ENCODE measurements at regions not wholly inside any gene's neighbourhood (a gene's known extent, or its start where the extent isn't known, plus 50 kb on each side); places are given as distances from the start of the nearest gene placed in this dataset.
"Not testable (repeated sequence)": the region's sequence is repeated elsewhere in the genome, so short reads cannot be mapped to it uniquely, and the experiment has no call there.

DNA sequence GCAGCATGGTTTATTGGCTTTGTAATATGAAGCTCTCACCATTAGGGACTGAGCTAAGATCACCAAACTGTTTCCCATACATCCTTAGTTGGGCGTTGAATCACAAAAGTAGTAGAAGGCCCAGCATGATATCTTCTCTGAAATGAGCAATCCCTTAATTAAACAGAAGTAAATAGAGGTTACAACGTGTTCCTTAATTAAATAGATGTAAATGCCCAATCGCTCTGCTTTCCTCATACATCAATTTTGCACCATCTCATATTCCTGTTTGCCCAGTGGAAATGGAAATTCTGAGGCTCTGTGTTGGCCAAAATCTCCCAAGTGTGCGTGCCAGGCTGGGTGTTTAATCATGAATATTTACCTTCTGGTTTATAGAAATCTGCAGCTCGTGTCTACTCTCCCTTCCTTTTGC lies 107.4 kb upstream of the FOXB1 start:
- DNase-seq (ENCODE audit: low spot score): no peak

GRCh38 chr15:59894835-59895234 lies 109.3 kb upstream of the FOXB1 start:
- no peak for DNase-seq (ENCODE audit: low spot score)

DNA sequence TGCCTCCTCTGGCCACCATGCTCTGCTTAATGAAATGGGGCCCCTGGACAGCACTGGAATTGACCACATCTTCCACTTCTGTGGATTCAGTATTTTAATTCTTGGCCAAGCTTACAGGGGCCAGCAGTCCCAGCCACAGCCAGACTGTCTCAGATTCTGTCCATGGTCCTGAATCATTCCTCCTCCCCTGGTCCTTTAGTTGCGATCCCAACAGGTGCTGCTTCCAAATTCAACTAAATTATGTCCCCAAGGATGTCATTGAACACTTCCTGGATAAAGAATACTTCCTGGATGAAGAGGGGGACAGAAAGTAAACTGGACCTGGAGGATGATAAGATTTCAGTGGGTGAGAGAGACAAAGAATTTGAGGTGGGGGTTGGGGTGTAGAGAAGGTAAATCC lies 111.1 kb upstream of the FOXB1 start:
- DNase-seq (ENCODE audit: low spot score): no peak

DNA sequence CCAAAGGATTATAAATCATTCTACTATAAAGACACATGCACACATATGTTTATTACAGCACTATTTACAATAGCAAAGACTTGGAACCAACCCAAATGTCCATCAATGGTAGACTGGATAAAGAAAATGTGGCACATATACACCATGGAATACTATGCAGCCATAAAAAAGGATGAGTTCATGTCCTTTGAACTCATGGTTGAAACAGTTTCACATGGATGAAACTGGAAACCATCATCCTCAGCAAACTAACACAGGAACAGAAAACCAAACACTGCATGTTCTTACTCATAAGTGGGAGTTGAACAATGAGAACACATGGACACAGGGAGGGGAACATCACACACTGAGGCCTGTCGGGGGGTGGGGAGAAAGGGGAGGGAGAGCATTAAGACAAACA lies 116.2 kb upstream of the FOXB1 start:
- not testable (repeated sequence) for DNase-seq (ENCODE audit: low spot score)

- no peak for DNase-seq (ENCODE audit: low spot score)
Observed at GRCh38 chr15:59887211-59887610, 116.9 kb upstream of the FOXB1 start.

DNA sequence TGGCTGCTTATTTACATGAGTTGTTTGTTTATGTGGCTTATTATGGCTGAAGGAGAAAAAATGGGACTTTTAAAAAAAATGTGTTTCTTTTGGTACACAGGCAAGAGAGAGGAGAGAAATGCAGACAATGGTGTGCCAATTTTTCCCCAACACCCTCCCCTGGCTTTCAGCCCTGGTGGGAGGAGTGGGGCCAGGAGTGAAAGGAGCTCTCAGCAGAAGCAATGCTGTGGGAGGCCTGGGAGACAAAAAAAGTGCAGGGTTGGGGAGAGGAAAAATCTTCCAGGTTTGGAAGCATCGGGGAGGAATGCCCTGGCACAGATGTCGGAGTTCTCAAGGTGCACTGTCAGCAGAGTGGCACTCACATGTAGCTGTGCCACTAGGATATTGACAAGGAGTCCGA lies 117.7 kb upstream of the FOXB1 start:
- no peak for DNase-seq (ENCODE audit: low spot score)

GRCh38 chr15:59885832-59886231 lies 118.3 kb upstream of the FOXB1 start:
- no peak for DNase-seq (ENCODE audit: low spot score)

- DNase-seq (ENCODE audit: low spot score): no peak
Observed at GRCh38 chr15:59879506-59880265, 124.4 kb upstream of the FOXB1 start.

GRCh38 chr15:59876140-59876539 lies 128.0 kb upstream of the FOXB1 start:
- no peak for DNase-seq (ENCODE audit: low spot score)

GRCh38 chr15:59873644-59874272 lies 130.4 kb upstream of the FOXB1 start:
- no peak for DNase-seq (ENCODE audit: low spot score)

DNA sequence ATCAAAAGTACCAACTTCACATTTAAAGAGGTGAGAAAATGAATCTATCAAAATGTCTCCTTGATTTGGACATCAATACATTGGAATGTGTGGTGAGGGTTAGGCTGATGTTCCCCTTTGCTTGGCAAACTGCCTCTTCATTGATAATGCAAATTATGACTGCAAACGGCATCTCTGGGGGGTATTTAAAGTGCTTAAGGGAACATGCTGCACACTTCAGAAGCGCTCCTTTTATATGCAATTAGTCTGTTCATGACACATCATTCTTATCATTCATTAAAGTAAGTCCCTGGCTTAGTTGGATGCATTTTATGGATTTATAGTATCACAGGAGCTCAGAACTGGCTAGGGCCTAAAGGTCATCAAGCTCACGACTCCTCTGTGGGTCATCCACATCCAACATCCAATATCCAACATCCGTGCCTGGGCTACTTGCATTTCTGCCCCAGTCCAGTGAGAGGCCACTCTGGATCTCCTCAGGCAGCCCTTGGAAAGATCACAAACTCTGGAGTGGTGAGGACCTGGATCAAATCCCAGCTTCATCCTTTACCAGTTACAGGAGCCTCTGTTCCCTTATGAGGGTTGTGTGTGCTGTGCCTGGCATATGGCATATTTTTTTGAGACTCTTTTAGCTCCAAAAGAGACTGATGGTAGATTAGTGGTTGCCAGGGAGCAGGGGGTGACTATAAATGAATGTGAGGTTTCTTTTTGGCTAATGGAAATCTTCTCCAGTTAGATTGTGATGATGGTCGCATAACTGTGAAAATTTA lies 136.8 kb upstream of the FOXB1 start:
- no peak for DNase-seq (ENCODE audit: low spot score)

DNA sequence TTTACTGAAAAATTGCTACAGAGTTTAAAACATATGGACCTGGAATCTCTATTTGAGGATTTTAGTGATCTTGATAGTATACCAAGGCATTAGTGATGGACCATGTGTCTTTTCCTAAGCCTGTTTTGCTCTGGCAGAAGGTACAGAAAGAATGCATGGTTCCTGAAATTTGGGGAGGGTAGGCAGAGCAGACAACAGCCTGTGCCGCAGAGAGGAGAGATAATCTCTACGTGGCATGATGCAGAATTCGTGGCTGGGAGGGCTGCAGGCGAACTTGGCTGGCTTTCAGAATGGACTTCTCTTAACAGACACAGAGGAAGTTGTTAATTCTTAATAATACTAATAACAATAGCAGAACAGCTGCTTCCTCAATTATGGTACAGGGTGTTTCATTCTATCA lies 137.5 kb upstream of the FOXB1 start:
- DNase-seq (ENCODE audit: low spot score): no peak

DNA sequence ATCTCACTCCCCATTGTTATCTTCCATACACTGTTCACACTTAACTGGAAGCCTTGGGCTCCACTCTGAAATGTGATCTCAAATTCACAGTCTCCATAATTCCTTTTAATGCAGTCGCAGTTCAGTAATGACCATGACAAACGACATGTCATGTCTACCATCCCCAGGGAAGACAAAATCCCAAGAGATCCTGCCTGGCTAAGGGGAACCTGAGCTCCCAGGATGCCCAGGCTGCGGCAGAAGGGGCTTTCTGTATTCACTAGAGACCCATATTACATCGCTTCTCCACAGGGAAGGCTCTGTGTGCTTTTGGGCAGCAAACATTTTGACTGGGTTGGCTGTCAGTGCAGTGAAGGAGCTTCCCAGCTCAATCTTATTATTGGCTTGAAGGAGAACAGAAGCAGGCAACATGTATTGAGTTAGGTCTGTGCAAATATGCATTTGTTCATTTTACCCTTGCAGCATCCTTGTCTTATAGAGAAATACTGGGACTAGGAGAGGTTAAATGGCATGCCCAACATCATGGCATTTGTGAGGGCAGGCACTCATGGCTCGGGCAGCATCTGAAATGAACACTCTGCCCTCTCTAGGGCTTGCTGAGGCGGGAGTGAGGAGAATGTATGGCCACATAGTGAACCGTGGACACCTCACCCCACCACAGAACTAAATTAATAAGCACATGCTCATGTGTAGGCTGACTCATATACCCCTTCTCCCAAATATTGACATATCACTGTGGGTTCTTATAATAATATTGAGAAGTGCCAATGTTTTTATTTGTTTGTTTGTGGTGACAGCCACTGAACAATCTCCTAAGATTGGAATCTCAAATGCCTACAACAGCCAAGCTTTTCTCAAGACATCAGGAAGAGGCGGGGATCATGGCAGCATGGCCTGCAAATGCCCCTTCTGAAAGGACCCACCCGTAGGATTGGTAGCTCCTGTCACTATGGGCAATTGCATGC lies 141.6 kb upstream of the FOXB1 start:
- no peak for DNase-seq (ENCODE audit: low spot score)

DNA sequence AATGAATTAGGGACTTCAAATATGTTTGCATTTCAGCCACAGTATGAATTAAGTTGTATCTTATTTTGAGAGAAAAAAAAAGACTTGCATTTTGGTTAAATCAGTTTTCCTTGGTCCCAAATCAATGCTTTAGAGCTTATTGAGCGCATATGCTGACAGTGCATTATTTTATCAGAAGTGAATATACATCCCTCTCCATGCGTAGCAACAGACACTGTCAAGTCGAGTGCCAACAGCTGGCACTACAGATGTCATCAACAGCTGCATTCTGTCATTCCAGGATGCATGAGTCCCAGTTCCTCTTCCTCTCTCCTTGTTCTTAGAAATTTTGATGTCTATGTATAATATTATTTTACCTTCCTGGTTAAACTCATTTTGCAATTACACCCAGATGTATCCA lies 156.1 kb upstream of the FOXB1 start:
- no peak for DNase-seq (ENCODE audit: low spot score)

DNA sequence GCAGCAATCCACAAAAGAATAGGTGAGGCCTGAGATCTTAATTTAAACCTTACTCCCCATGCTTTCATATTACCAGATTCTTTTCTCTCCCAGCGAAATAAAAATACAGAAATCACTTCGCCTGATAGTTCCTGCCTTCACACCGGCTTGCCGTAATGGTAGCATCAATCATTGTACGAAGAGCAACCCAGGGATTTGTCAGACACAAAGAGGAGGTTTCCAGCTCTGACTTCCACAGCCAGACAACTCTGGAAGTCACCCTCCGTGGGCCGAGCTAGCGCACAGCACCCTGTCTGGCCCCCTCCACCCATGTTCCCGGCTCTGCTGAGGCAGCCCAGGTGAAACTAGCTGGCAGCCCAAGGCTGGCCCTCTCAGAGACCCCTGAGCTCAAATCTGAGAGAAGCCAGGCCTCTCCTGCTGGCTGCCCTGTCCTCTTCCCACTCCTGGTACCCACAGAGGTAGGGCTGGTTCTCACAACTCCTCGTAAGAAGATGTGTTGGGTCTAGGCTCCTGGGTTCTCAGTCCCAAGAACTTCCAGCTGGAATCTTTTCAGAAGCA lies 156.9 kb upstream of the BNIP2 start:
- DNase-seq (ENCODE audit: low spot score): no peak

DNA sequence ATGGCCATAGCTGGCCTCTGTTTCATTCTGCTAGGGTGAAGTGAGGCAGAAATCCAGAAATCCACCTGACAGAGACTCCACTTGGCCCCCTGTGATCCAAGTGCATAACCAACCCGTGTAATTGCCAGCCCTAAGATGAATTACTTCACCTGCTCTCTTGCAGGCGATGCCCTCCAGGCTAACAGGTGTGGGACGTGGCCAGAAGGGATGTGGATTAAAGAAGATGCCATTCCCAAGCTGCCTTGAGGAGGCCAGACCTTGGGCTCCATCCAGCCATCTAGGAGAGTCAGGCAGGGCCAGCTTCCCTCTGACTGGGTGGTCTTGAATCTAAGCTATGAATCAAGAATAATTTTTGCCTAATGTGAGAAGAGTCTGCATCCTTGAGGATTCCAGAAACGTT lies 154.5 kb upstream of the BNIP2 start:
- DNase-seq (ENCODE audit: low spot score): no peak

DNA sequence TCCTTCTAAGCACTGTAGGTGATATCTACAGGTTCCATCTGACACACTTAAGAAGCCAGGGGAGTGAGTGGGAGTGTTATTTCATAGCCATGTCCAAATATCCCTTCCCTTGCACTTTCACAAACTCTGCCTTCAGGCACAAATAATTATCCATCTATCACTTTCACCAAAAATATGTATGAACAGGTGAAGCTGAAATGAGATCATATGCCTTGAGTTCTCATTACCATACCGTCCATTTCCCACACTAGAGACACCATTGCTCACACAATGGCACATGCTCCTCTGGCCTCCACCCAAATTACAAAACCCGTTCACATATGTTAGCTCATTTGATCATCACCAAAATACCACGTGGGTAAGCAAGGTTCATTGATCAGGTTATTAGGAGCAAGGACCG lies 151.9 kb upstream of the BNIP2 start:
- DNase-seq (ENCODE audit: low spot score): no peak

GRCh38 chr15:59839906-59840305 lies 150.8 kb upstream of the BNIP2 start:
- DNase-seq (ENCODE audit: low spot score): no peak

DNA sequence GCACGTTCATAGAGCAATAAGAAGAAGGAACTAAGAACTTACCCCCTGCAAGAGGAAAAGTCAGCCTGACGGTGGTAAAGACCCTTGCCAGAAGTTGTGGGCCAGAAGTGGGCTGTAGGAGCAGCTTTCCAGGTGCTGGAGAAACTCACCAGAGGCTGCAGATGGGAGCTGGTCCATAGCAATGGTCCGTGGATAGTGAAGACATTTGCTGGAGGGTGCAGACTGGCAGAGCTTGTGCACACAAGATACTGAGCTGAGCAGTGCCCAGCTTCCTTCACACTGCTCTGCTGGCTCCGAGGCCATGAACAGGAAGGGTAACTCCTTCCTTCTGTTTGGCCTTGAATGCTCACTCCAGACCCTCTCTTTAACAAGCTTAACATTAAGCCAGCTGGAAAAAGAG lies 149.8 kb upstream of the BNIP2 start:
- DNase-seq (ENCODE audit: low spot score): no peak

GRCh38 chr15:59835776-59836175 lies 146.7 kb upstream of the BNIP2 start:
- no peak for DNase-seq (ENCODE audit: low spot score)

GRCh38 chr15:59834528-59834927 lies 145.4 kb upstream of the BNIP2 start:
- DNase-seq (ENCODE audit: low spot score): no peak

DNA sequence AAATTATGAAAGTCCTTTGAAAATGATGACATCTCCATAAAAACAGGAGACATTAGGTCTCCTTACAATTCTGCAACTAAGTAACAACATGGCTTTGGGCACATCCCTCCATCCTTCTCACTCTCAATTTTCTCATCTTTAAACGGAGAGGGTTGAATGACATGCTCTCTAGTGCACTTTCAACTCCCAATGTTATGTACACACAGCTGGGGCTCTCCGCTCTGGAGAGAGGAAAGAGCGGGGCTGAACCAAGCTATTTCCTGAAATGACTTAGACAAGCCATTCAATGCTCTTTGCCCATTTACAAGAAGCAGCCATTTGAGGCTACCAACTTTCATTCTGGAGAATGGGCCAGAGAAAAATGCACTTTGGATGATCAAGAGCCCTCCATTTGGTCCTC lies 144.2 kb upstream of the BNIP2 start:
- DNase-seq (ENCODE audit: low spot score): no peak

Data from germinal center (tissue), 1 donor.